ENCODE measurements at regions not wholly inside any gene's neighbourhood (a gene's known extent, or its start where the extent isn't known, plus 50 kb on each side); places are given as distances from the start of the nearest gene placed in this dataset.

- H3K27ac Mint-ChIP-seq (ENCODE audit: unreplicated experiment): no peak overlapping the region
- no peak for DNase-seq (ENCODE audit: low spot score)
- no peak overlapping the region for H3K4me3 Mint-ChIP-seq (ENCODE audit: unreplicated experiment)
- H3K36me3 Mint-ChIP-seq (ENCODE audit: low read depth): peaks cover 2% of the 10 kb centered on the region
- H3K4me1 Mint-ChIP-seq (ENCODE audit: low read depth): peaks cover 3% of the 10 kb centered on the region
- peaks cover 3% of the 10 kb centered on the region for H3K27me3 Mint-ChIP-seq (ENCODE audit: low read depth)
- peaks cover 2% of the 10 kb centered on the region for H3K9me3 Mint-ChIP-seq (ENCODE audit: low read depth)
- no peak for TF ChIP-seq CTCF (IDR thresholded peaks at IDR 0.05)
These were observed 319.6 kb upstream of the ARID1B start for GRCh38 chr6:156457601-156458000.

GRCh38 chr6:156455847-156456246 is 321.3 kb upstream of the ARID1B start:
- Mint-ChIP-seq H3K9me3 (ENCODE audit: low read depth) (peaks cover 10% of the 10 kb centered on the region), H3K36me3 (ENCODE audit: low read depth) (peaks cover 5% of the 10 kb centered on the region), H3K27ac (ENCODE audit: unreplicated experiment) (no peak overlapping the region), H3K4me3 (ENCODE audit: unreplicated experiment) (no peak overlapping the region), H3K4me1 (ENCODE audit: low read depth) (peaks cover 3% of the 10 kb centered on the region), H3K27me3 (ENCODE audit: low read depth) (no peaks in the 10 kb centered on the region)
- DNase-seq (ENCODE audit: low spot score): no peak
- TF ChIP-seq CTCF (IDR thresholded peaks at IDR 0.05): no peak

GRCh38 chr6:156454867-156455266 is 322.3 kb upstream of the ARID1B start:
- no peak for TF ChIP-seq CTCF (IDR thresholded peaks at IDR 0.05)
- H3K27me3 Mint-ChIP-seq (ENCODE audit: low read depth): no peaks in the 10 kb centered on the region
- no peak overlapping the region for H3K27ac Mint-ChIP-seq (ENCODE audit: unreplicated experiment)
- H3K4me1 Mint-ChIP-seq (ENCODE audit: low read depth): peaks cover 3% of the 10 kb centered on the region
- peaks cover 5% of the 10 kb centered on the region for H3K36me3 Mint-ChIP-seq (ENCODE audit: low read depth)
- DNase-seq (ENCODE audit: low spot score): no peak
- no peak overlapping the region for H3K4me3 Mint-ChIP-seq (ENCODE audit: unreplicated experiment)
- peaks cover 12% of the 10 kb centered on the region for H3K9me3 Mint-ChIP-seq (ENCODE audit: low read depth)

GRCh38 chr6:156451726-156452125 is 325.5 kb upstream of the ARID1B start:
- DNase-seq (ENCODE audit: low spot score): no peak
- Mint-ChIP-seq H3K36me3 (ENCODE audit: low read depth) (peaks cover 5% of the 10 kb centered on the region), H3K4me1 (ENCODE audit: low read depth) (no peaks in the 10 kb centered on the region), H3K27me3 (ENCODE audit: low read depth) (no peaks in the 10 kb centered on the region), H3K4me3 (ENCODE audit: unreplicated experiment) (no peak overlapping the region), H3K9me3 (ENCODE audit: low read depth) (peaks cover 12% of the 10 kb centered on the region), H3K27ac (ENCODE audit: unreplicated experiment) (no peak overlapping the region)
- TF ChIP-seq CTCF (IDR thresholded peaks at IDR 0.05): no peak

- Mint-ChIP-seq H3K4me3 (ENCODE audit: unreplicated experiment) (no peak overlapping the region), H3K36me3 (ENCODE audit: low read depth) (peaks cover 5% of the 10 kb centered on the region), H3K27ac (ENCODE audit: unreplicated experiment) (no peak overlapping the region), H3K27me3 (ENCODE audit: low read depth) (no peaks in the 10 kb centered on the region), H3K9me3 (ENCODE audit: low read depth) (peaks cover 12% of the 10 kb centered on the region), H3K4me1 (ENCODE audit: low read depth) (no peaks in the 10 kb centered on the region)
- DNase-seq (ENCODE audit: low spot score): no peak
- TF ChIP-seq CTCF (IDR thresholded peaks at IDR 0.05): no peak
These were observed 326.1 kb upstream of the ARID1B start for GRCh38 chr6:156451088-156451487.
